Uterus (tissue), 3 donors: ENCODE measurements at regions not wholly inside any gene's neighbourhood (a gene's known extent, or its start where the extent isn't known, plus 50 kb on each side); places are given as distances from the start of the nearest gene placed in this dataset.
"Not testable (repeated sequence)": the region's sequence is repeated elsewhere in the genome, so short reads cannot be mapped to it uniquely, and the experiment has no call there.

ENCODE experiments used
- DNase-seq, 2 donors: peaks; one replicate each; pipeline ENCODE4 v3.0.0-alpha.2; 2019 to 2020
- H3K27ac ChIP-seq, 2 donors: fragments of 200-600 bp; sonication (generic); 1 replicate in 1 of 2; 2 replicates in 1 of 2; pipeline ENCODE4 v1.5.1; 2016 to 2018
- H3K27me3 ChIP-seq, 2 donors: fragments of 200-600 bp; sonication (generic); one replicate each; pipeline ENCODE4 v1.5.1; 2018 to 2019; ENCODE audit warnings: control low read depth in 1 of 2
- H3K36me3 ChIP-seq, 2 donors: fragments of 200-600 bp; sonication (generic); one replicate each; pipeline ENCODE4 v1.5.1; 2019; ENCODE audit warnings: control low read depth in 1 of 2
- H3K4me1 ChIP-seq, 2 donors: fragments of 200-600 bp; sonication (generic); one replicate each; pipeline ENCODE4 v1.5.1; 2018 to 2019; ENCODE audit warnings: control low read depth in 1 of 2
- H3K4me3 ChIP-seq, 2 donors: fragments of 200-600 bp; sonication (generic); 1 replicate in 1 of 2; 2 replicates in 1 of 2; pipeline ENCODE4 v1.5.1; 2018 to 2019; ENCODE audit warnings: mild to moderate bottlenecking in 1 of 2
- H3K9me3 ChIP-seq, 2 donors: fragments of 200-600 bp; sonication (generic); one replicate each; pipeline ENCODE4 v1.5.1; 2019; ENCODE audit warnings: control low read depth in 1 of 2
- CTCF ChIP-seq, 4 experiments: fragments of 200-600 bp in 2 of 4; fragments of 450-650 bp in 2 of 4; sonication (generic) in 2 of 4; IDR thresholded peaks; one replicate each; pipeline ENCODE4 v1.5.1; 2016 to 2019; ENCODE audit warnings: antibody characterized with exemption in 4 of 4, mild to moderate bottlenecking in 2 of 4, moderate library complexity in 1 of 4
- POLR2A ChIP-seq, 2 donors: fragments of 450-650 bp; IDR thresholded peaks; one replicate each; pipeline ENCODE4 v1.6.1; 2016; ENCODE audit warnings: antibody characterized with exemption in 2 of 2, mild to moderate bottlenecking in 1 of 2, moderate library complexity in 1 of 2
- intact Hi-C: fragments of 100-400 bp; cut with DNase I; formaldehyde crosslinking; loops from one replicate; pipeline ENCODE4 v1.15.1; 2023; ENCODE audit warnings: low total_unique reads
- donor health status: DM: yes; HTN: yes; CAD: no.

- Histone ChIP-seq H3K36me3 (no peaks in the 10 kb centered on the region), H3K4me3 (no peak overlapping the region), H3K27ac (no peak overlapping the region), H3K27me3 (no peaks in the 10 kb centered on the region), H3K4me1 (no peaks in the 10 kb centered on the region), H3K9me3 (no peaks in the 10 kb centered on the region)
- intact Hi-C loops: no loop called here
- TF ChIP-seq POLR2A (IDR thresholded peaks at IDR 0.05) (no peak), CTCF (IDR thresholded peaks at IDR 0.05) (no peak)
- DNase-seq: no peak
Measured at GRCh38 chr14:31911160-31911559, 165.9 kb upstream of the ARHGAP5 start.

GRCh38 chr14:31913370-31913769, 163.7 kb upstream of the ARHGAP5 start:
- H3K4me1 ChIP-seq: no peaks in the 10 kb centered on the region
- no peak overlapping the region for H3K27ac ChIP-seq
- no peaks in the 10 kb centered on the region for H3K36me3 ChIP-seq
- no peak for DNase-seq
- TF ChIP-seq CTCF (IDR thresholded peaks at IDR 0.05) (no peak), POLR2A (IDR thresholded peaks at IDR 0.05) (no peak)
- H3K4me3 ChIP-seq: no peak overlapping the region
- H3K9me3 ChIP-seq: no peaks in the 10 kb centered on the region
- intact Hi-C loops: no loop called here
- H3K27me3 ChIP-seq: no peaks in the 10 kb centered on the region

- H3K27me3 ChIP-seq, H3K4me3 ChIP-seq, H3K36me3 ChIP-seq, DNase-seq, H3K9me3 ChIP-seq, H3K27ac ChIP-seq, H3K4me1 ChIP-seq, intact Hi-C loops: not testable (repeated sequence)
Measured at GRCh38 chr14:31918289-31918688, 158.8 kb upstream of the ARHGAP5 start.

GRCh38 chr14:31920001-31920400, 157.1 kb upstream of the ARHGAP5 start:
- Histone ChIP-seq H3K9me3 (no peaks in the 10 kb centered on the region), H3K4me3 (no peak overlapping the region), H3K36me3 (no peaks in the 10 kb centered on the region), H3K4me1 (no peaks in the 10 kb centered on the region), H3K27ac (no peak overlapping the region), H3K27me3 (no peaks in the 10 kb centered on the region)
- TF ChIP-seq CTCF (IDR thresholded peaks at IDR 0.05) (no peak), POLR2A (IDR thresholded peaks at IDR 0.05) (no peak)
- intact Hi-C loops: no loop called here
- DNase-seq: no peak

GRCh38 chr14:31920989-31921650, 156.0 kb upstream of the ARHGAP5 start:
- intact Hi-C loops: no loop called here

More at GRCh38 chr14:31920989-31921650, 156.0 kb upstream of the ARHGAP5 start:
- no peaks in the 10 kb centered on the region for H3K4me1 ChIP-seq
- DNase-seq: no peak
- H3K27ac ChIP-seq: no peak overlapping the region
- H3K36me3 ChIP-seq: no peaks in the 10 kb centered on the region
- H3K27me3 ChIP-seq: no peaks in the 10 kb centered on the region
- no peak overlapping the region for H3K4me3 ChIP-seq
- H3K9me3 ChIP-seq: no peaks in the 10 kb centered on the region
- no peak for TF ChIP-seq POLR2A (IDR thresholded peaks at IDR 0.05)
- TF ChIP-seq CTCF (IDR thresholded peaks at IDR 0.05): no peak
